ENCODE measurements at regions not wholly inside any gene's neighbourhood (a gene's known extent, or its start where the extent isn't known, plus 50 kb on each side); places are given as distances from the start of the nearest gene placed in this dataset.
"Not testable (repeated sequence)": the region's sequence is repeated elsewhere in the genome, so short reads cannot be mapped to it uniquely, and the experiment has no call there.

- DNase-seq (ENCODE audit: low read depth): no peak
- TF ChIP-seq CTCF (conservative IDR thresholded peaks at IDR 0.05; ENCODE audit: low read length): no peak
- no peak overlapping the region for H3K4me3 ChIP-seq (ENCODE audit: low read length)
Measured at GRCh38 chr9:108265065-108265464, 590.7 kb downstream of the ACTL7B start.

GRCh38 chr9:108264093-108264492, 591.7 kb downstream of the ACTL7B start:
- no peak overlapping the region for H3K4me3 ChIP-seq (ENCODE audit: low read length)
- no peak for TF ChIP-seq CTCF (conservative IDR thresholded peaks at IDR 0.05; ENCODE audit: low read length)
- no peak for DNase-seq (ENCODE audit: low read depth)

GRCh38 chr9:108262836-108263235, 593.0 kb downstream of the ACTL7B start:
- TF ChIP-seq CTCF (conservative IDR thresholded peaks at IDR 0.05; ENCODE audit: low read length): no peak
- DNase-seq (ENCODE audit: low read depth): no peak
- H3K4me3 ChIP-seq (ENCODE audit: low read length): no peak overlapping the region

- H3K4me3 ChIP-seq (ENCODE audit: low read length): no peak overlapping the region
- DNase-seq (ENCODE audit: low read depth): no peak
- TF ChIP-seq CTCF (conservative IDR thresholded peaks at IDR 0.05; ENCODE audit: low read length): no peak
Measured at GRCh38 chr9:108259917-108260675, 595.7 kb downstream of the ACTL7B start.

- H3K4me3 ChIP-seq (ENCODE audit: low read length): no peak overlapping the region
- DNase-seq (ENCODE audit: low read depth): no peak
- TF ChIP-seq CTCF (conservative IDR thresholded peaks at IDR 0.05; ENCODE audit: low read length): no peak
Measured at GRCh38 chr9:108258640-108259039, 597.1 kb downstream of the ACTL7B start.

GRCh38 chr9:108257382-108257781, 598.4 kb downstream of the ACTL7B start:
- peak; percentile 75 for DNase-seq (ENCODE audit: low read depth)
- no peak overlapping the region for H3K4me3 ChIP-seq (ENCODE audit: low read length)
- TF ChIP-seq CTCF (conservative IDR thresholded peaks at IDR 0.05; ENCODE audit: low read length): no peak

GRCh38 chr9:108254236-108254635, 601.5 kb downstream of the ACTL7B start:
- no peak for TF ChIP-seq CTCF (conservative IDR thresholded peaks at IDR 0.05; ENCODE audit: low read length)
- DNase-seq (ENCODE audit: low read depth): no peak
- no peak overlapping the region for H3K4me3 ChIP-seq (ENCODE audit: low read length)

GRCh38 chr9:108247391-108247790, 608.4 kb downstream of the ACTL7B start:
- not testable (repeated sequence) for DNase-seq (ENCODE audit: low read depth)

More at GRCh38 chr9:108247391-108247790, 608.4 kb downstream of the ACTL7B start:
- H3K4me3 ChIP-seq (ENCODE audit: low read length): not testable (repeated sequence)

Measured in AG10803 (cell line).